ENCODE measurements at regions not wholly inside any gene's neighbourhood (a gene's known extent, or its start where the extent isn't known, plus 50 kb on each side); places are given as distances from the start of the nearest gene placed in this dataset.

DNA sequence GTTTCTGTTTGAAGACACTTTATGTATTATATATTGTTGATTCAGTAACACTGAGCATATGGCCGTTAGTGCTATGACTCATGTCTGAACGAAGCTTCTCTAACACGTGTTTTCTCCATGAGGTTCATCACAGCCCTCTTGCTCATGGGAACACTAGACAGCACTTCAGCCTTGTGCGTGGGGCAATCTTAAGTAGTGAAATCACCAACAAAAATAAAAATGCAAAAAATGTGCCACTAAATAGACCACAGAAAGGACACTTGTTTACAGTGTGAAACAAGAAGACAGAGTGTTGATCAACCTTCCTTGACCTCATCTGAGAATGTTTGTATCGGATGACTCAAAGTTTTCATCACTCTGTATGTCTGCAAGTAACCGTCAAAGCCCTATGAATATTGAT, 94.5 kb downstream of the FDX1 start:
- no peak overlapping the region for H3K4me3 ChIP-seq
- 70 to 82% (median 78%) methylated on average over 6 of the region's 6 CpGs for WGBS, 5 donors
- TF ChIP-seq POLR2AphosphoS5 (IDR thresholded peaks at IDR 0.05): peak in 1 of 3 donors; percentile 6
- TF ChIP-seq EP300 (IDR thresholded peaks at IDR 0.05): no peak
- no peak overlapping the region for H3K27ac ChIP-seq
- H3K9me3 ChIP-seq: peaks cover 0 to 6% (median 0%) of the 10 kb centered on the region in 4 donors
- H3K4me1 ChIP-seq: peaks cover 0 to 8% (median 3%) of the 10 kb centered on the region in 4 donors
- DNase-seq: peak in 1 of 2 donors; percentile 39
- H3K27me3 ChIP-seq: no peaks in the 10 kb centered on the region
- intact Hi-C loops (cut with DNase I; ENCODE audit: low total_unique reads): no loop called here
- no peaks in the 10 kb centered on the region for H3K36me3 ChIP-seq

DNA sequence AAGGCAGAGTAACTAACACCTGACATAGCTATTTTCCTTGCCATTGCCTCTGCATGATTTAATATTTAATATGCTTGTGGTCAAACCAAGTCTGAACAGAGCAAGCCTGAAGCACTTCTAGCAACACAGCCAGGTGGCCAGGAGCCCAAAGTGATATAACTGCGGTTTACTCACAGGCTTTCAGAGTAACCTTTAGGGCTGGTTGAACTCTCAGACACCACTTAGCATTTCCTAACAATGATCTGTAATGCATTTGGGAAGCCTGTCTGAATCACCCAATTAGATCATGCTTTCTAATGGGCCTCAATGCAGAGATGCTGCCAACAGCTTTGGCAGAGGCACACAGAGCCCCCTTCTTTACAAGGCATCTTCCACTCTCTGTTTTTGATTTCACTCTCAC, 96.1 kb downstream of the FDX1 start:
- TF ChIP-seq, protein P1, sequence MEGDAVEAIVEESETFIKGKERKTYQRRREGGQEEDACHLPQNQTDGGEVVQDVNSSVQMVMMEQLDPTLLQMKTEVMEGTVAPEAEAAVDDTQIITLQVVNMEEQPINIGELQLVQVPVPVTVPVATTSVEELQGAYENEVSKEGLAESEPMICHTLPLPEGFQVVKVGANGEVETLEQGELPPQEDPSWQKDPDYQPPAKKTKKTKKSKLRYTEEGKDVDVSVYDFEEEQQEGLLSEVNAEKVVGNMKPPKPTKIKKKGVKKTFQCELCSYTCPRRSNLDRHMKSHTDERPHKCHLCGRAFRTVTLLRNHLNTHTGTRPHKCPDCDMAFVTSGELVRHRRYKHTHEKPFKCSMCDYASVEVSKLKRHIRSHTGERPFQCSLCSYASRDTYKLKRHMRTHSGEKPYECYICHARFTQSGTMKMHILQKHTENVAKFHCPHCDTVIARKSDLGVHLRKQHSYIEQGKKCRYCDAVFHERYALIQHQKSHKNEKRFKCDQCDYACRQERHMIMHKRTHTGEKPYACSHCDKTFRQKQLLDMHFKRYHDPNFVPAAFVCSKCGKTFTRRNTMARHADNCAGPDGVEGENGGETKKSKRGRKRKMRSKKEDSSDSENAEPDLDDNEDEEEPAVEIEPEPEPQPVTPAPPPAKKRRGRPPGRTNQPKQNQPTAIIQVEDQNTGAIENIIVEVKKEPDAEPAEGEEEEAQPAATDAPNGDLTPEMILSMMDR (IDR thresholded peaks at IDR 0.05): no peak
- TF ChIP-seq EP300 (IDR thresholded peaks at IDR 0.05) (no peak), POLR2AphosphoS5 (IDR thresholded peaks at IDR 0.05) (peak in 1 of 3 donors; percentile 35), POLR2A (IDR thresholded peaks at IDR 0.05) (no peak)
- Histone ChIP-seq H3K27me3 (no peaks in the 10 kb centered on the region), H3K4me3 (no peak overlapping the region), H3K36me3 (no peaks in the 10 kb centered on the region), H3K9me3 (peaks cover 0 to 6% (median 0%) of the 10 kb centered on the region in 4 donors), H3K27ac (peak overlapping the region in 2 of 5 donors; percentile 27 to 50), H3K4me1 (peaks cover 0 to 8% (median 3%) of the 10 kb centered on the region in 4 donors)
- WGBS, 5 donors: 0 to 13% (median 0%) methylated on average over 1 of the region's 1 CpG
- peak in 1 of 2 donors; percentile 52 for DNase-seq
- intact Hi-C loops (cut with DNase I; ENCODE audit: low total_unique reads): no loop called here

DNA sequence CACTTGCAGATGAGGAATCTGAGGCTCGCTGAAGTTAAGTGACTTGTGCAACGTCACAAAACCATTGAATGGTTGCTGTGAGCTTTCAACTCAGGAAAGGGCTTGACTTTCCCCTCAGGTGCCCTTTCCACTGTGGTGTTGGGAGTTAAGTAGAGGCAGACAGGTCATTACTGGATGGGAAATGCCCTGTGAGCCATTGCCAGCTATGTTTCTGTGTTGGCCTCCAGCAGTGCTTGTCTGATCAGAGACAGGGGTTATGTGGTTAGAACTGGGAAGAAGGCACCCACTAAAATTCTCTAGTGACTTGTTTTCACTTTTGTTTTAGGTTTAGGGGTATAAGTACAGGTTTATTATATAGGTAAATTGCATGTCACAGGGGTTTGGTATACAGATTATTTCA, 96.6 kb downstream of the FDX1 start:
- TF ChIP-seq, protein P1 (IDR thresholded peaks at IDR 0.05): no peak
- TF ChIP-seq POLR2A (IDR thresholded peaks at IDR 0.05) (no peak), EP300 (IDR thresholded peaks at IDR 0.05) (no peak), POLR2AphosphoS5 (IDR thresholded peaks at IDR 0.05) (no peak)
- no peak overlapping the region for H3K4me3 ChIP-seq
- H3K4me1 ChIP-seq: peaks cover 0 to 8% (median 3%) of the 10 kb centered on the region in 4 donors
- no peak for DNase-seq
- H3K36me3 ChIP-seq: no peaks in the 10 kb centered on the region
- peak overlapping the region in 2 of 5 donors; percentile 27 to 50 for H3K27ac ChIP-seq
- no peaks in the 10 kb centered on the region for H3K27me3 ChIP-seq
- 64 to 83% (median 78%) methylated on average over 2 of the region's 2 CpGs for WGBS, 5 donors
- H3K9me3 ChIP-seq: peaks cover 0 to 6% (median 0%) of the 10 kb centered on the region in 4 donors
- intact Hi-C loops (cut with DNase I; ENCODE audit: low total_unique reads): no loop called here

Measured in stomach (tissue), 8 donors.